Lower leg skin (tissue), 3 donors: ENCODE measurements at regions not wholly inside any gene's neighbourhood (a gene's known extent, or its start where the extent isn't known, plus 50 kb on each side); places are given as distances from the start of the nearest gene placed in this dataset.

ENCODE experiments used
- CTCF ChIP-seq, 3 donors: fragments of 450-650 bp; IDR thresholded peaks; one replicate each; pipeline ENCODE4 v1.5.1; 2016; ENCODE audit warnings: antibody characterized with exemption in 3 of 3, mild to moderate bottlenecking in 3 of 3, moderate library complexity in 2 of 3
- POLR2A ChIP-seq, 2 donors: fragments of 450-650 bp; IDR thresholded peaks; one replicate each; pipeline ENCODE4 v1.6.1; 2016 to 2017; ENCODE audit warnings: antibody characterized with exemption in 2 of 2, mild to moderate bottlenecking in 1 of 2, moderate library complexity in 1 of 2

GRCh38 chr5:88488130-88488529 is 219.5 kb upstream of the TMEM161B start:
- TF ChIP-seq CTCF (IDR thresholded peaks at IDR 0.05) (no peak), POLR2A (IDR thresholded peaks at IDR 0.05) (no peak)
